GM23248 (cell line): ENCODE measurements at regions not wholly inside any gene's neighbourhood (a gene's known extent, or its start where the extent isn't known, plus 50 kb on each side); places are given as distances from the start of the nearest gene placed in this dataset.

ENCODE experiments used
- DNase-seq: peaks from one replicate; pipeline ENCODE4 v3.0.0-alpha.2; 2015
- H2AFZ ChIP-seq: fragments of 200-600 bp; sonication (generic); 2 replicates; pipeline ENCODE4 v1.6.1; 2016; ENCODE audit warnings: antibody characterized with exemption
- H3F3A ChIP-seq: fragments of 200-600 bp; sonication (generic); 2 replicates; pipeline ENCODE4 v1.6.1; 2016; ENCODE audit warnings: mild to moderate bottlenecking, antibody characterized with exemption, mixed run types; ENCODE audit not compliant: insufficient read depth
- H3K27ac ChIP-seq: fragments of 200-600 bp; sonication (generic); 2 replicates; pipeline ENCODE4 v1.5.1; 2016; ENCODE audit warnings: mild to moderate bottlenecking
- H3K27me3 ChIP-seq: fragments of 200-600 bp; sonication (generic); replicated peaks from 2 replicates; pipeline ENCODE4 v1.6.1; 2016; ENCODE audit warnings: mild to moderate bottlenecking; ENCODE audit not compliant: insufficient read depth
- H3K36me3 ChIP-seq: fragments of 200-600 bp; sonication (generic); 2 replicates; pipeline ENCODE4 v1.6.1; 2016; ENCODE audit warnings: low read depth, mild to moderate bottlenecking
- H3K4me1 ChIP-seq: fragments of 200-600 bp; sonication (generic); 2 replicates; pipeline ENCODE4 v1.6.1; 2016; ENCODE audit warnings: mild to moderate bottlenecking; ENCODE audit not compliant: insufficient read depth
- H3K4me2 ChIP-seq: fragments of 200-600 bp; sonication (generic); one replicate; pipeline ENCODE4 v1.6.1; 2016; ENCODE audit warnings: mild to moderate bottlenecking; ENCODE audit not compliant: unreplicated experiment
- H3K4me3 ChIP-seq: fragments of 200-600 bp; sonication (generic); 2 replicates; pipeline ENCODE4 v1.5.1; 2016; ENCODE audit warnings: mild to moderate bottlenecking
- H3K79me2 ChIP-seq: fragments of 200-600 bp; sonication (generic); 2 replicates; pipeline ENCODE4 v1.6.1; 2016; ENCODE audit warnings: mild to moderate bottlenecking; ENCODE audit not compliant: insufficient read depth
- H3K9ac ChIP-seq: fragments of 200-600 bp; sonication (generic); 2 replicates; pipeline ENCODE4 v1.6.1; 2016; ENCODE audit warnings: mild to moderate bottlenecking
- H3K9me2 ChIP-seq: fragments of 200-600 bp; sonication (generic); 2 replicates; pipeline ENCODE4 v1.6.1; 2016; ENCODE audit warnings: mixed run types, mild to moderate bottlenecking, moderate library complexity; ENCODE audit not compliant: insufficient read depth
- H3K9me3 ChIP-seq: fragments of 200-600 bp; sonication (generic); one replicate; pipeline ENCODE4 v1.6.1; 2017; ENCODE audit warnings: low read depth
- H4K20me1 ChIP-seq: fragments of 200-600 bp; sonication (generic); 2 replicates; pipeline ENCODE4 v1.6.0; 2016; ENCODE audit not compliant: insufficient read depth
- EZH2 ChIP-seq: fragments of 200-600 bp; sonication (generic); IDR thresholded peaks from 2 replicates; pipeline ENCODE4 v1.6.1; 2018; ENCODE audit warnings: antibody characterized with exemption, mild to moderate bottlenecking; ENCODE audit not compliant: insufficient read depth, poor library complexity, severe bottlenecking
- EZH2phosphoT487 ChIP-seq: fragments of 200-600 bp; sonication (generic); IDR thresholded peaks from 2 replicates; pipeline ENCODE4 v1.6.1; 2018; ENCODE audit warnings: antibody characterized with exemption, moderate library complexity, mild to moderate bottlenecking, low read depth; ENCODE audit not compliant: insufficient read depth
- WGBS, 2 experiments: methylation state at CpG; one replicate each; pipeline ENCODE4 v1.1.6; 2015 to 2017; ENCODE audit warnings: low lambda C conversion rate in 2 of 2, low coverage in 1 of 2; ENCODE audit errors: missing lambda C conversion rate in 2 of 2; 5-methylcytosine and 5-hydroxymethylcytosine counted together
- in situ Hi-C: fragments of 300-500 bp; cut with MboI; formaldehyde crosslinking; loops from 2 replicates; pipeline ENCODE4 v1.15.0; 2020

- Histone ChIP-seq H3K27ac (no peak overlapping the region), H3K9ac (no peak overlapping the region), H3K4me1 (no peaks in the 10 kb centered on the region), H3K4me2 (no peak overlapping the region), H3K36me3 (no peaks in the 10 kb centered on the region), H4K20me1 (no peaks in the 10 kb centered on the region), H3K79me2 (no peaks in the 10 kb centered on the region), H3K9me3 (no peaks in the 10 kb centered on the region), H3F3A (no peaks in the 10 kb centered on the region), H3K27me3 (no peaks in the 10 kb centered on the region), H3K9me2 (no peaks in the 10 kb centered on the region), H2AFZ (no peak overlapping the region), H3K4me3 (no peak overlapping the region)
- TF ChIP-seq EZH2phosphoT487: no peak
- TF ChIP-seq EZH2: no peak
- in situ Hi-C loops: no loop called here
- DNase-seq: no peak
- 55 to 60% methylated on average over 4 of the region's 4 CpGs for WGBS, 2 experiments
These were observed 467.6 kb upstream of the SMIM21 start for GRCh38 chr18:75895135-75895534.

- no peak for TF ChIP-seq EZH2
- TF ChIP-seq EZH2phosphoT487: no peak
- Histone ChIP-seq H3K36me3 (no peaks in the 10 kb centered on the region), H4K20me1 (no peaks in the 10 kb centered on the region), H3K27ac (no peak overlapping the region), H3K27me3 (no peaks in the 10 kb centered on the region), H3K4me2 (no peak overlapping the region), H3K9ac (no peak overlapping the region), H3K4me1 (no peaks in the 10 kb centered on the region), H3F3A (no peaks in the 10 kb centered on the region), H2AFZ (no peak overlapping the region), H3K4me3 (no peak overlapping the region), H3K9me3 (no peaks in the 10 kb centered on the region), H3K9me2 (no peaks in the 10 kb centered on the region), H3K79me2 (no peaks in the 10 kb centered on the region)
- in situ Hi-C loops: no loop called here
- WGBS, 2 experiments: 89 to 91% methylated on average over 4 of the region's 4 CpGs
- DNase-seq: no peak
These were observed 457.2 kb upstream of the SMIM21 start for GRCh38 chr18:75884728-75885127.

- no peak overlapping the region for H3K4me3 ChIP-seq
- no peak overlapping the region for H3K27ac ChIP-seq
- H3K36me3 ChIP-seq: no peaks in the 10 kb centered on the region
- no peaks in the 10 kb centered on the region for H3K9me3 ChIP-seq
- H3K4me1 ChIP-seq: no peaks in the 10 kb centered on the region
- H3K27me3 ChIP-seq: no peaks in the 10 kb centered on the region
- H4K20me1 ChIP-seq: no peaks in the 10 kb centered on the region
- H3K4me2 ChIP-seq: no peak overlapping the region
- TF ChIP-seq EZH2phosphoT487 (no peak), EZH2 (no peak)
- 32 to 45% methylated on average over 6 of the region's 6 CpGs for WGBS, 2 experiments
- in situ Hi-C loops: no loop called here
- no peaks in the 10 kb centered on the region for H3F3A ChIP-seq
- no peaks in the 10 kb centered on the region for H3K79me2 ChIP-seq
- H3K9me2 ChIP-seq: no peaks in the 10 kb centered on the region
- DNase-seq: no peak
- H3K9ac ChIP-seq: no peak overlapping the region
- H2AFZ ChIP-seq: no peak overlapping the region
These were observed 453.5 kb upstream of the SMIM21 start for GRCh38 chr18:75880925-75881504.

GRCh38 chr18:75880266-75880665 is 452.8 kb upstream of the SMIM21 start:
- no peaks in the 10 kb centered on the region for H3F3A ChIP-seq
- no peak overlapping the region for H3K9ac ChIP-seq
- 57 to 64% methylated on average over 12 of the region's 12 CpGs for WGBS, 2 experiments
- H3K4me3 ChIP-seq: no peak overlapping the region
- no peaks in the 10 kb centered on the region for H3K27me3 ChIP-seq
- no peak for DNase-seq
- no peaks in the 10 kb centered on the region for H3K9me2 ChIP-seq
- H2AFZ ChIP-seq: no peak overlapping the region
- TF ChIP-seq EZH2: no peak
- TF ChIP-seq EZH2phosphoT487: no peak
- H3K4me2 ChIP-seq: no peak overlapping the region
- H3K9me3 ChIP-seq: no peaks in the 10 kb centered on the region
- H3K79me2 ChIP-seq: no peaks in the 10 kb centered on the region
- no peak overlapping the region for H3K27ac ChIP-seq
- in situ Hi-C loops: no loop called here
- no peaks in the 10 kb centered on the region for H4K20me1 ChIP-seq
- no peaks in the 10 kb centered on the region for H3K36me3 ChIP-seq
- H3K4me1 ChIP-seq: no peaks in the 10 kb centered on the region

DNA sequence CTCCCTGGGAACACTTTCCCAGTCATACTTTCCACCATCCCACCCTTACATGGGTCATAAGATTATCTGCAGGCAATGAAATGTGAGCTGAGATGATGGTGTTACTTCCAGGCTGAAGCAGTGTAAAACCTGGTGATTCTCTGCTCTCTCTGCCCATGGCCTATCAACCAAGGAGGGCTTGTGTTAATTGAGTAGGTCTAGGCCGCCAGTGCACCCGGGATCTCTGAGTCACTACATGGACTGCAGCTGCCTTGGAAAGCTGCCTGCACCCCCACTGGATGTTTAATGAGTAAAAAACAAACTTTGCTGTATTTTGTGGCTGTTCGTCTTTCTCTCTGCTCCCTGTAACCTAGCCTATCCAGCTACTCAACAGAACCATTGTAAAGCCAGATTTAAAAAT is 451.7 kb upstream of the SMIM21 start:
- no peak overlapping the region for H3K9ac ChIP-seq
- 4 to 5% methylated on average over 3 of the region's 3 CpGs for WGBS, 2 experiments
- no peaks in the 10 kb centered on the region for H3F3A ChIP-seq
- H2AFZ ChIP-seq: no peak overlapping the region
- no peaks in the 10 kb centered on the region for H4K20me1 ChIP-seq
- H3K27ac ChIP-seq: no peak overlapping the region
- H3K27me3 ChIP-seq: no peaks in the 10 kb centered on the region
- no peaks in the 10 kb centered on the region for H3K9me3 ChIP-seq
- no peaks in the 10 kb centered on the region for H3K9me2 ChIP-seq
- H3K36me3 ChIP-seq: no peaks in the 10 kb centered on the region
- no peak overlapping the region for H3K4me2 ChIP-seq
- in situ Hi-C loops: no loop called here
- H3K4me1 ChIP-seq: no peaks in the 10 kb centered on the region
- DNase-seq: peak; percentile 0
- no peaks in the 10 kb centered on the region for H3K79me2 ChIP-seq
- H3K4me3 ChIP-seq: no peak overlapping the region
- TF ChIP-seq EZH2 (no peak), EZH2phosphoT487 (no peak)
